Right hindlimb (tissue), 1 donor: ENCODE measurements at regions not wholly inside any gene's neighbourhood (a gene's known extent, or its start where the extent isn't known, plus 50 kb on each side); places are given as distances from the start of the nearest gene placed in this dataset.
"Not testable (repeated sequence)": the region's sequence is repeated elsewhere in the genome, so short reads cannot be mapped to it uniquely, and the experiment has no call there.

Experiments
- DNase-seq: peaks from one replicate; pipeline ENCODE4 v3.0.0-alpha.2; 2018

GRCh38 chr2:47689118-47689517, 93.8 kb upstream of the MSH6 start:
- not testable (repeated sequence) for DNase-seq

GRCh38 chr2:47688561-47688960, 94.4 kb upstream of the MSH6 start:
- DNase-seq = no peak

GRCh38 chr2:47687856-47688255, 95.1 kb upstream of the MSH6 start:
- DNase-seq = no peak

GRCh38 chr2:47686018-47686417, 96.9 kb upstream of the MSH6 start:
- no peak for DNase-seq

- DNase-seq = no peak
These were observed 100.7 kb upstream of the MSH6 start for GRCh38 chr2:47682216-47682749.

- DNase-seq = no peak
These were observed 105.6 kb upstream of the KCNK12 start for GRCh38 chr2:47676261-47676926.

- no peak for DNase-seq
These were observed 104.5 kb upstream of the KCNK12 start for GRCh38 chr2:47675196-47675825.

GRCh38 chr2:47666332-47666731, 95.5 kb upstream of the KCNK12 start:
- DNase-seq = no peak

- no peak for DNase-seq
These were observed 94.0 kb upstream of the KCNK12 start for GRCh38 chr2:47664817-47665216.

- DNase-seq = no peak
These were observed 91.8 kb upstream of the KCNK12 start for GRCh38 chr2:47662552-47662951.

GRCh38 chr2:47661310-47661709, 90.5 kb upstream of the KCNK12 start:
- DNase-seq = no peak

GRCh38 chr2:47660168-47660567, 89.4 kb upstream of the KCNK12 start:
- DNase-seq = no peak

- no peak for DNase-seq
These were observed 88.0 kb upstream of the KCNK12 start for GRCh38 chr2:47658646-47659320.

GRCh38 chr2:47657886-47658489, 87.2 kb upstream of the KCNK12 start:
- no peak for DNase-seq

GRCh38 chr2:47656715-47657600, 86.2 kb upstream of the KCNK12 start:
- no peak for DNase-seq

GRCh38 chr2:47655563-47655880, 84.7 kb upstream of the KCNK12 start:
- DNase-seq = no peak

GRCh38 chr2:47654790-47655562, 84.2 kb upstream of the KCNK12 start:
- no peak for DNase-seq

GRCh38 chr2:47653902-47654789, 83.4 kb upstream of the KCNK12 start:
- DNase-seq = peak; percentile 43

- no peak for DNase-seq
These were observed 82.3 kb upstream of the KCNK12 start for GRCh38 chr2:47653036-47653435.

- no peak for DNase-seq
These were observed 81.4 kb upstream of the KCNK12 start for GRCh38 chr2:47652061-47652690.
